PC-9 (cell line): ENCODE measurements at regions not wholly inside any gene's neighbourhood (a gene's known extent, or its start where the extent isn't known, plus 50 kb on each side); places are given as distances from the start of the nearest gene placed in this dataset.

Experiments used
- BruUV-seq: library from RNA; stranded (reverse); fragments of 400-500 nt; replicated peaks from 2 replicates; lab custom pipeline; 2021; lab: Mats Ljungman, UMichigan
- CTCF ChIA-PET: fragments of 300-600 bp; sonication (Branson Sonifier 250); formaldehyde crosslinking; loops from one replicate; lab custom pipeline; 2022; ENCODE audit warnings: antibody characterized with exemption; lab: Charles Lee
- POLR2A ChIA-PET: fragments of 300-600 bp; sonication (Branson Sonifier 250); formaldehyde crosslinking; loops from one replicate; lab custom pipeline; 2022; ENCODE audit warnings: antibody characterized with exemption; ENCODE audit not compliant: unreplicated experiment; lab: Charles Lee
- DNase-seq, 2 experiments: peaks; one replicate each; pipeline versions ENCODE4 v3.0.0 to v3.0.0-alpha.2; 2015 to 2022; ENCODE audit warnings: mixed read lengths in 1 of 2
- H2AFZ ChIP-seq: fragments of 200-600 bp; sonication (generic); 2 replicates; pipeline ENCODE4 v1.8.1; 2017; ENCODE audit warnings: antibody characterized with exemption
- H3F3A ChIP-seq: fragments of 200-600 bp; sonication (generic); 2 replicates; pipeline ENCODE4 v1.8.1; 2017; ENCODE audit warnings: antibody characterized with exemption, mild to moderate bottlenecking, low read depth; ENCODE audit not compliant: insufficient read depth
- H3K27ac ChIP-seq: fragments of 200-600 bp; sonication (generic); 2 replicates; pipeline ENCODE4 v1.6.1; 2016; ENCODE audit warnings: mixed run types
- H3K27me3 ChIP-seq: fragments of 200-600 bp; sonication (generic); 2 replicates; pipeline ENCODE4 v1.6.1; 2016; ENCODE audit warnings: low read depth, mixed run types; ENCODE audit not compliant: insufficient read depth
- H3K36me3 ChIP-seq: fragments of 200-600 bp; sonication (generic); 2 replicates; pipeline ENCODE4 v1.6.1; 2016; ENCODE audit warnings: low read depth, mixed run types
- H3K4me1 ChIP-seq: fragments of 200-600 bp; sonication (generic); replicated peaks from 2 replicates; pipeline ENCODE4 v1.6.1; 2016; ENCODE audit warnings: mixed run types; ENCODE audit not compliant: insufficient read depth
- H3K4me2 ChIP-seq: fragments of 200-600 bp; sonication (generic); 2 replicates; pipeline ENCODE4 v1.6.1; 2017; ENCODE audit warnings: mixed run types
- H3K4me3 ChIP-seq: fragments of 200-600 bp; sonication (generic); 2 replicates; pipeline ENCODE4 v1.6.1; 2016; ENCODE audit warnings: mixed run types
- H3K79me2 ChIP-seq: fragments of 200-600 bp; sonication (generic); 2 replicates; pipeline ENCODE4 v1.6.1; 2017; ENCODE audit warnings: low read depth, mixed run types
- H3K9me2 ChIP-seq: fragments of 200-600 bp; sonication (generic); 2 replicates; pipeline ENCODE4 v1.8.1; 2017; ENCODE audit warnings: mild to moderate bottlenecking; ENCODE audit not compliant: insufficient read depth
- H3K9me3 ChIP-seq: fragments of 200-600 bp; sonication (generic); 2 replicates; pipeline ENCODE4 v1.8.1; 2016; ENCODE audit warnings: low read depth; ENCODE audit not compliant: insufficient read depth
- H4K20me1 ChIP-seq: fragments of 200-600 bp; sonication (generic); 2 replicates; pipeline ENCODE4 v1.8.1; 2017; ENCODE audit not compliant: insufficient read depth
- CTCF ChIP-seq: fragments of 200-600 bp; sonication (generic); conservative IDR thresholded peaks from 2 replicates; pipeline ENCODE4 v1.6.1; 2017; ENCODE audit warnings: mixed run types, antibody characterized with exemption, mild to moderate bottlenecking, moderate library complexity
- EZH2 ChIP-seq: fragments of 200-600 bp; sonication (generic); IDR thresholded peaks from 2 replicates; pipeline ENCODE4 v1.8.0; 2017; ENCODE audit warnings: antibody characterized with exemption, low read depth
- intact Hi-C: fragments of 100-400 bp; cut with micrococcal nuclease; formaldehyde crosslinking; loops from one replicate; pipeline ENCODE4 v1.10.0; 2022; ENCODE audit not compliant: unreplicated experiment

GRCh38 chr9:106334081-106334480, 528.9 kb upstream of the ZNF462 start:
- no peak overlapping the region for H3K4me2 ChIP-seq
- no peaks in the 10 kb centered on the region for H3K9me2 ChIP-seq
- intact Hi-C loops = no loop called here
- TF ChIP-seq EZH2 (no peak), CTCF (no peak)
- no peak overlapping the region for H3K27ac ChIP-seq
- no peaks in the 10 kb centered on the region for H3K27me3 ChIP-seq
- no peak overlapping the region for H2AFZ ChIP-seq
- no peaks in the 10 kb centered on the region for H3F3A ChIP-seq
- no peaks in the 10 kb centered on the region for H3K36me3 ChIP-seq
- POLR2A ChIA-PET = no interaction called here
- H3K4me3 ChIP-seq = no peak overlapping the region
- DNase-seq = no peak
- no peaks in the 10 kb centered on the region for H3K9me3 ChIP-seq
- CTCF ChIA-PET = no interaction called here
- BruUV-seq = no TSS peak
- H4K20me1 ChIP-seq = no peaks in the 10 kb centered on the region; the same call in 1 of the 2 replicates
- H3K4me1 ChIP-seq = no peaks in the 10 kb centered on the region
- no peaks in the 10 kb centered on the region for H3K79me2 ChIP-seq

- TF ChIP-seq EZH2 (no peak), CTCF (no peak)
- CTCF ChIA-PET = no interaction called here
- no peaks in the 10 kb centered on the region for H3K4me1 ChIP-seq
- no peaks in the 10 kb centered on the region for H3K79me2 ChIP-seq
- no peak overlapping the region for H3K27ac ChIP-seq
- H3K27me3 ChIP-seq = no peaks in the 10 kb centered on the region
- H3K9me2 ChIP-seq = no peaks in the 10 kb centered on the region
- H4K20me1 ChIP-seq = no peaks in the 10 kb centered on the region; the same call in 1 of the 2 replicates
- no peak overlapping the region for H3K4me3 ChIP-seq
- H2AFZ ChIP-seq = no peak overlapping the region
- H3K36me3 ChIP-seq = no peaks in the 10 kb centered on the region
- POLR2A ChIA-PET = no interaction called here
- H3K9me3 ChIP-seq = no peaks in the 10 kb centered on the region
- no peaks in the 10 kb centered on the region for H3F3A ChIP-seq
- DNase-seq = no peak
- intact Hi-C loops = no loop called here
- H3K4me2 ChIP-seq = no peak overlapping the region
- BruUV-seq = no TSS peak
These were observed 523.1 kb upstream of the ZNF462 start for GRCh38 chr9:106339882-106340281.

GRCh38 chr9:106350777-106351176, 512.2 kb upstream of the ZNF462 start:
- no peak for DNase-seq
- TF ChIP-seq EZH2 = no peak
- TF ChIP-seq CTCF = no peak
- Histone ChIP-seq H3K9me2 (no peaks in the 10 kb centered on the region), H3K4me1 (no peaks in the 10 kb centered on the region), H3K27me3 (no peaks in the 10 kb centered on the region), H3F3A (no peaks in the 10 kb centered on the region; the same call in 1 of the 2 replicates), H3K36me3 (no peaks in the 10 kb centered on the region), H3K27ac (no peak overlapping the region), H3K4me2 (no peak overlapping the region), H3K79me2 (no peaks in the 10 kb centered on the region), H3K4me3 (no peak overlapping the region), H3K9me3 (no peaks in the 10 kb centered on the region), H4K20me1 (no peaks in the 10 kb centered on the region), H2AFZ (no peak overlapping the region)
- intact Hi-C loops = no loop called here
- BruUV-seq = no TSS peak
- POLR2A ChIA-PET = no interaction called here
- CTCF ChIA-PET = no interaction called here
